Astrocyte (in vitro differentiated cells and primary cell): ENCODE measurements at regions not wholly inside any gene's neighbourhood (a gene's known extent, or its start where the extent isn't known, plus 50 kb on each side); places are given as distances from the start of the nearest gene placed in this dataset.

Experiments
- EZH2 ChIP-seq: IDR thresholded peaks from 2 replicates; pipeline ENCODE4 v1.6.1; 2012; ENCODE audit warnings: mild to moderate bottlenecking, low read length, inconsistent platforms; ENCODE audit not compliant: insufficient read depth
- TF ChIP-seq, protein P1 (sequence below): IDR thresholded peaks from 2 replicates; pipeline ENCODE4 v1.5.1; 2011; ENCODE audit warnings: low read depth, mild to moderate bottlenecking, inconsistent platforms, low read length, moderate library complexity; ENCODE audit not compliant: insufficient read depth

DNA sequence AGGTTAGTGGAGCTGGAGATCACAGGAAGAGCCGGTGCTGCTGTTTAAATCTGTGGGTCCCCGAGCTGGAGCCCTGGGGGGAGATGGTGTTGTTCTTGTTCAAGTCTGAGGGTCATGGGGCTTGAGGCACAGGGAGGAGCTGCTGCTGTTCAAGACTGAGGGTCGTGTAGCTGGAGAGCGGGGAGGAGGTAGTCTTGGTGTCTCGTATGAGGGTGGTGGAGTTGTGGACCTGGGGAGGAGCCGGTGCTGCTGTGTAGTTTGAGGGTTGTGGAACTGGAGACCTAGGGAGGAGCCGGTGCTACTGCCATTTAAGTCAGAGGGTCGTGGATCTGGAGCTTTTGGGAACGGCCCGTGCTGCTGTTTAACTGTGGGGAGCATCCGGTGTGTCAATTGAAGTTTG, 112.2 kb upstream of the SULF2 start:
- TF ChIP-seq, protein P1, sequence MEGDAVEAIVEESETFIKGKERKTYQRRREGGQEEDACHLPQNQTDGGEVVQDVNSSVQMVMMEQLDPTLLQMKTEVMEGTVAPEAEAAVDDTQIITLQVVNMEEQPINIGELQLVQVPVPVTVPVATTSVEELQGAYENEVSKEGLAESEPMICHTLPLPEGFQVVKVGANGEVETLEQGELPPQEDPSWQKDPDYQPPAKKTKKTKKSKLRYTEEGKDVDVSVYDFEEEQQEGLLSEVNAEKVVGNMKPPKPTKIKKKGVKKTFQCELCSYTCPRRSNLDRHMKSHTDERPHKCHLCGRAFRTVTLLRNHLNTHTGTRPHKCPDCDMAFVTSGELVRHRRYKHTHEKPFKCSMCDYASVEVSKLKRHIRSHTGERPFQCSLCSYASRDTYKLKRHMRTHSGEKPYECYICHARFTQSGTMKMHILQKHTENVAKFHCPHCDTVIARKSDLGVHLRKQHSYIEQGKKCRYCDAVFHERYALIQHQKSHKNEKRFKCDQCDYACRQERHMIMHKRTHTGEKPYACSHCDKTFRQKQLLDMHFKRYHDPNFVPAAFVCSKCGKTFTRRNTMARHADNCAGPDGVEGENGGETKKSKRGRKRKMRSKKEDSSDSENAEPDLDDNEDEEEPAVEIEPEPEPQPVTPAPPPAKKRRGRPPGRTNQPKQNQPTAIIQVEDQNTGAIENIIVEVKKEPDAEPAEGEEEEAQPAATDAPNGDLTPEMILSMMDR, result no peak
- TF ChIP-seq EZH2, result no peak
